ENCODE measurements at regions not wholly inside any gene's neighbourhood (a gene's known extent, or its start where the extent isn't known, plus 50 kb on each side); places are given as distances from the start of the nearest gene placed in this dataset.

DNA sequence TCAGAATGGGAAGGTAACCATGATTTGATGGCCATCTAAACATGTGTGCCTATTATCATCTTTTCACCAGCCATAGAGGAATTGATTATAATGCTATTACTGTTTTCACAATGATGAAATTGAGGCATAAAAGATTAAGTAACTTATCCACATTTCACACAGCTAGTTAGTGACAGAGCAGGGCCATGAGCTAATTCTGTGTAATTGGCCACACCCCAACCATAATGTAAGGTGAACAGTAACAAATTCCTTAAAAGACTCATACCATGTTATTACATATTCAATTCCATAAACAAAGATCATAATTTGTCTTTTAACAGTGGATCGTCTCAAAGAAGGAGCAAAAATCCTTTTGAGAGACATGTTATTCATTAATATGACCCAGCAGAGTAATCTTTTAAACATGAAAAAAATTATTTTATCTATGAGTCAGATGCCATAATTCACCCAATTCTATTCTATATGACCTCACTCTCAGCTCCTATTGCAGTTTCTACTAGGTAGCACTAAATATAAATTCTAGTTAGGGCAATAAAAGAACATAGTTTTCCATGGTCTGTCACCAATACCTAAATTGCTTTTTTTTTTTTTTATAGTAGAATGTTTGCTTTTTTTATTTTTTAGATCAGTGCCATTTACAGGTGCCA is 475.8 kb upstream of the SLC39A10 start:
- Histone ChIP-seq H2AK5ac (ENCODE audit: low read length) (no peak overlapping the region), H3K27ac (ENCODE audit: low read depth, low read length) (no peak overlapping the region), H3K9me3 (ENCODE audit: insufficient read depth, low read depth, low read length) (no peaks in the 10 kb centered on the region), H3K18ac (ENCODE audit: low read length) (no peak overlapping the region), H4K8ac (ENCODE audit: low read depth, low read length) (no peak overlapping the region), H3K4ac (ENCODE audit: low read depth, low read length) (no peak overlapping the region), H3K79me2 (ENCODE audit: control insufficient read depth, insufficient read depth, low read length, poor library complexity) (no peaks in the 10 kb centered on the region), H3K36me3 (ENCODE audit: control insufficient read depth in 1 of 2, insufficient read depth in 2 of 2, low read length in 2 of 2) (no peaks in the 10 kb centered on the region), H2BK120ac (ENCODE audit: insufficient read depth, low read length, poor library complexity) (no peak overlapping the region), H3K9ac (ENCODE audit: low read length) (no peak overlapping the region), H3K27me3 (ENCODE audit: insufficient read depth, low read length) (no peaks in the 10 kb centered on the region), H3K4me3 (ENCODE audit: low read depth, low read length) (no peak overlapping the region), H3K4me2 (ENCODE audit: low read length) (no peak overlapping the region), H2BK5ac (ENCODE audit: low read depth, low read length, poor library complexity) (no peak overlapping the region), H2BK12ac (ENCODE audit: low read length) (no peak overlapping the region), H3K23ac (ENCODE audit: low read length) (no peak overlapping the region), H4K91ac (ENCODE audit: low read depth, low read length) (no peak overlapping the region), H3K4me1 (ENCODE audit: control insufficient read depth in 1 of 2, insufficient read depth in 2 of 2, low read length in 2 of 2) (no peaks in the 10 kb centered on the region), H2AFZ (ENCODE audit: insufficient read depth, low read length, poor library complexity) (no peak overlapping the region), H3K79me1 (ENCODE audit: low read length) (no peaks in the 10 kb centered on the region), H4K12ac (ENCODE audit: low read depth, low read length) (no peak overlapping the region), H3K14ac (ENCODE audit: low read length) (no peak overlapping the region)
- no CpG with 5 or more reads among the region's 1 CpG for WGBS (ENCODE audit: extremely low coverage, insufficient coverage, insufficient read length)
- no peak for DNase-seq

DNA sequence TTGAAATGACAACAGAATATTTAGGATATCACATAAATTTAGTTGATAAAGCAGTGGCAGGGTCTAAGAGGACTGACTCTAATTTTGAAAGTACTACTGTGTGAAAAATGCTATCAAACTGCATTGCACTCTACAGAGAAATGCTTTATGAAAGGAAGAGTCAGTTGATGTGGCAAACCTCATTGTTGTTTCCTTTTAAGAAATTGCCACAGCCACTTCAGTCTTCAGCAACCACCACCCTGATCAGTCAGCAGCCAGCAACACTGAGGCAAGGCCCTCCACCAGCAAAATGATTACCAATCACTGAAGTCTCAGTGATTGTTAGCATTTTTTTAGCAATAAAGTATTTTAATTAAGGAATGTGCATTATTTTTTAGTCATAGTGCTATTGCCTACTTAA is 488.7 kb upstream of the SLC39A10 start:
- Histone ChIP-seq H3K4me2 (ENCODE audit: low read length) (no peak overlapping the region), H3K79me2 (ENCODE audit: control insufficient read depth, insufficient read depth, low read length, poor library complexity) (no peaks in the 10 kb centered on the region), H3K4ac (ENCODE audit: low read depth, low read length) (no peak overlapping the region), H3K4me3 (ENCODE audit: low read depth, low read length) (no peak overlapping the region), H3K27ac (ENCODE audit: low read depth, low read length) (no peak overlapping the region), H4K91ac (ENCODE audit: low read depth, low read length) (no peak overlapping the region), H3K9me3 (ENCODE audit: insufficient read depth, low read depth, low read length) (no peaks in the 10 kb centered on the region), H3K79me1 (ENCODE audit: low read length) (no peaks in the 10 kb centered on the region), H2AK5ac (ENCODE audit: low read length) (no peak overlapping the region), H2BK120ac (ENCODE audit: insufficient read depth, low read length, poor library complexity) (no peak overlapping the region), H3K36me3 (ENCODE audit: control insufficient read depth in 1 of 2, insufficient read depth in 2 of 2, low read length in 2 of 2) (no peaks in the 10 kb centered on the region), H2AFZ (ENCODE audit: insufficient read depth, low read length, poor library complexity) (no peak overlapping the region), H3K4me1 (ENCODE audit: control insufficient read depth in 1 of 2, insufficient read depth in 2 of 2, low read length in 2 of 2) (no peaks in the 10 kb centered on the region), H2BK5ac (ENCODE audit: low read depth, low read length, poor library complexity) (no peak overlapping the region), H2BK12ac (ENCODE audit: low read length) (no peak overlapping the region), H4K8ac (ENCODE audit: low read depth, low read length) (no peak overlapping the region), H3K18ac (ENCODE audit: low read length) (no peak overlapping the region), H3K14ac (ENCODE audit: low read length) (no peak overlapping the region), H4K12ac (ENCODE audit: low read depth, low read length) (no peak overlapping the region), H3K23ac (ENCODE audit: low read length) (no peak overlapping the region), H3K9ac (ENCODE audit: low read length) (no peak overlapping the region), H3K27me3 (ENCODE audit: insufficient read depth, low read length) (no peaks in the 10 kb centered on the region)
- no peak for DNase-seq

DNA sequence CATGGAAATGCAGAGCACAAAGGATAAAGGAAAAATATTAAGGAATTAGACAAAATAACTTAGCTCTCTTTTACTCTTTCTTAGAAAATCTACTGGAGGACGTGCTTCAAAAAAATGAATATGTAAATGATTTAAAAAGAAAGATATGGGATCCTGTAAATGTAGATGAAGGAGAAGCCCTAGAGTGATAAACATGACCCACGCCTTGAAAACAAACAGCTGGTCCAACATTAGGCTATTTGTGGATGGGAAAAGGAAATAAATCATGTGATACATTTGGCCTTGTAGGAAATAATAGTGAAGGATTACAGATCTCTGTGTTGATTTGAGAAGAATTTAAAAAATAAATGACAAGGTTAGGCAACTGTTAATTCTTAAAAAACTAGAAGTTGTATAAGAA is 492.1 kb upstream of the SLC39A10 start:
- Histone ChIP-seq H4K12ac (ENCODE audit: low read depth, low read length) (no peak overlapping the region), H3K4me2 (ENCODE audit: low read length) (no peak overlapping the region), H2BK120ac (ENCODE audit: insufficient read depth, low read length, poor library complexity) (no peak overlapping the region), H2BK5ac (ENCODE audit: low read depth, low read length, poor library complexity) (no peak overlapping the region), H3K4me3 (ENCODE audit: low read depth, low read length) (no peak overlapping the region), H4K8ac (ENCODE audit: low read depth, low read length) (no peak overlapping the region), H2AK5ac (ENCODE audit: low read length) (no peak overlapping the region), H4K91ac (ENCODE audit: low read depth, low read length) (no peak overlapping the region), H2AFZ (ENCODE audit: insufficient read depth, low read length, poor library complexity) (no peak overlapping the region), H2BK12ac (ENCODE audit: low read length) (no peak overlapping the region), H3K18ac (ENCODE audit: low read length) (no peak overlapping the region), H3K79me1 (ENCODE audit: low read length) (no peaks in the 10 kb centered on the region), H3K9me3 (ENCODE audit: insufficient read depth, low read depth, low read length) (no peaks in the 10 kb centered on the region), H3K27me3 (ENCODE audit: insufficient read depth, low read length) (no peaks in the 10 kb centered on the region), H3K79me2 (ENCODE audit: control insufficient read depth, insufficient read depth, low read length, poor library complexity) (no peaks in the 10 kb centered on the region), H3K4ac (ENCODE audit: low read depth, low read length) (no peak overlapping the region), H3K23ac (ENCODE audit: low read length) (no peak overlapping the region), H3K4me1 (ENCODE audit: control insufficient read depth in 1 of 2, insufficient read depth in 2 of 2, low read length in 2 of 2) (no peaks in the 10 kb centered on the region), H3K27ac (ENCODE audit: low read depth, low read length) (no peak overlapping the region), H3K36me3 (ENCODE audit: control insufficient read depth in 1 of 2, insufficient read depth in 2 of 2, low read length in 2 of 2) (no peaks in the 10 kb centered on the region), H3K14ac (ENCODE audit: low read length) (no peak overlapping the region), H3K9ac (ENCODE audit: low read length) (no peak overlapping the region)
- DNase-seq, result no peak
- WGBS (ENCODE audit: extremely low coverage, insufficient coverage, insufficient read length), result no CpG with 5 or more reads among the region's 2 CpGs

DNA sequence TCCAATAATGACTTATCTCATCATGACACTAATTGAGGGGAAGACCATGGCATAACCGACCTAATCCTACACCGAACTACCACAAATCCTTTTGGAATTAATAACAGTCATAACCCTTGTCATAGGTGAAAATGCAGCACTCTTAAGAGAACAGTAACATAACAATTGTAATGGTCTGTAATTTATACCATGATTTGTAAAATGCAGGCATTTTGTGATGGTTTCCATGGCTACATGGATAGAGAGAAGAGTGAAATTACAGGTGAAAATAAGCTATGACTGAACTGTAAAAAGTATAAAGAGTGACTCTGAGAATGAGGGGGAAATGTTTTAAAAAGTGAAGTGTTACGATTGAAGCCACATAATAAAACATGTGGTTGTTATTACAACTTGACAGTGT is 494.1 kb upstream of the SLC39A10 start:
- H3K79me1 ChIP-seq (ENCODE audit: low read length), result no peaks in the 10 kb centered on the region
- no peak overlapping the region for H2BK120ac ChIP-seq (ENCODE audit: insufficient read depth, low read length, poor library complexity)
- H2AK5ac ChIP-seq (ENCODE audit: low read length), result no peak overlapping the region
- no peak overlapping the region for H2AFZ ChIP-seq (ENCODE audit: insufficient read depth, low read length, poor library complexity)
- H4K91ac ChIP-seq (ENCODE audit: low read depth, low read length), result no peak overlapping the region
- H3K14ac ChIP-seq (ENCODE audit: low read length), result no peak overlapping the region
- no peaks in the 10 kb centered on the region for H3K36me3 ChIP-seq (ENCODE audit: control insufficient read depth in 1 of 2, insufficient read depth in 2 of 2, low read length in 2 of 2)
- H4K12ac ChIP-seq (ENCODE audit: low read depth, low read length), result no peak overlapping the region
- H2BK5ac ChIP-seq (ENCODE audit: low read depth, low read length, poor library complexity), result no peak overlapping the region
- DNase-seq, result no peak
- no peak overlapping the region for H3K23ac ChIP-seq (ENCODE audit: low read length)
- no peaks in the 10 kb centered on the region for H3K27me3 ChIP-seq (ENCODE audit: insufficient read depth, low read length)
- H3K9ac ChIP-seq (ENCODE audit: low read length), result no peak overlapping the region
- H3K27ac ChIP-seq (ENCODE audit: low read depth, low read length), result no peak overlapping the region
- no peak overlapping the region for H3K18ac ChIP-seq (ENCODE audit: low read length)
- no CpG with 5 or more reads among the region's 3 CpGs for WGBS (ENCODE audit: extremely low coverage, insufficient coverage, insufficient read length)
- H2BK12ac ChIP-seq (ENCODE audit: low read length), result no peak overlapping the region
- H3K4me2 ChIP-seq (ENCODE audit: low read length), result no peak overlapping the region
- no peaks in the 10 kb centered on the region for H3K9me3 ChIP-seq (ENCODE audit: insufficient read depth, low read depth, low read length)
- H3K79me2 ChIP-seq (ENCODE audit: control insufficient read depth, insufficient read depth, low read length, poor library complexity), result no peaks in the 10 kb centered on the region
- no peak overlapping the region for H4K8ac ChIP-seq (ENCODE audit: low read depth, low read length)
- no peak overlapping the region for H3K4me3 ChIP-seq (ENCODE audit: low read depth, low read length)
- no peak overlapping the region for H3K4ac ChIP-seq (ENCODE audit: low read depth, low read length)
- H3K4me1 ChIP-seq (ENCODE audit: control insufficient read depth in 1 of 2, insufficient read depth in 2 of 2, low read length in 2 of 2), result no peaks in the 10 kb centered on the region

All from trophoblast cell (in vitro differentiated cells and primary cell).